Neural progenitor cell (in vitro differentiated cells): ENCODE measurements at regions not wholly inside any gene's neighbourhood (a gene's known extent, or its start where the extent isn't known, plus 50 kb on each side); places are given as distances from the start of the nearest gene placed in this dataset.

Experiments
- DNase-seq: peaks from one replicate; pipeline ENCODE4 v3.0.0-alpha.2; 2016; ENCODE audit warnings: low spot score
- H2AFZ ChIP-seq: fragments of 200-600 bp; sonication (generic); replicated peaks from 2 replicates; pipeline ENCODE4 v1.6.1; 2016; ENCODE audit warnings: antibody characterized with exemption
- H3F3A ChIP-seq: fragments of 200-600 bp; sonication (generic); 2 replicates; pipeline ENCODE4 v1.6.1; 2016; ENCODE audit warnings: antibody characterized with exemption, low read depth
- H3K27ac ChIP-seq: fragments of 200-600 bp; sonication (generic); 2 replicates; pipeline ENCODE4 v1.5.1; 2016; ENCODE audit warnings: mild to moderate bottlenecking
- H3K27me3 ChIP-seq: fragments of 200-600 bp; sonication (generic); 2 replicates; pipeline ENCODE4 v1.6.1; 2016; ENCODE audit warnings: mild to moderate bottlenecking, moderate library complexity
- H3K36me3 ChIP-seq: fragments of 200-600 bp; sonication (generic); 2 replicates; pipeline ENCODE4 v1.5.1; 2016
- H3K4me1 ChIP-seq: fragments of 200-600 bp; sonication (generic); 2 replicates; pipeline ENCODE4 v1.6.1; 2016; ENCODE audit warnings: mixed run types
- H3K4me2 ChIP-seq: fragments of 200-600 bp; sonication (generic); 2 replicates; pipeline ENCODE4 v1.6.1; 2016
- H3K4me3 ChIP-seq: fragments of 200-600 bp; sonication (generic); 2 replicates; pipeline ENCODE4 v1.5.1; 2016
- H3K79me2 ChIP-seq: fragments of 200-600 bp; sonication (generic); 2 replicates; pipeline ENCODE4 v1.6.1; 2016; ENCODE audit warnings: low read depth
- H3K9ac ChIP-seq: fragments of 200-600 bp; sonication (generic); 2 replicates; pipeline ENCODE4 v1.6.1; 2016
- H3K9me3 ChIP-seq: fragments of 200-600 bp; sonication (generic); 2 replicates; pipeline ENCODE4 v1.5.1; 2016; ENCODE audit warnings: low read depth
- H4K20me1 ChIP-seq: fragments of 200-600 bp; sonication (generic); 2 replicates; pipeline ENCODE4 v1.6.1; 2016; ENCODE audit warnings: low read depth
- H3K27ac Mint-ChIP-seq: 3 replicates; pipeline ENCODE4 v1.8.0; 2021; ENCODE audit warnings: mixed read lengths
- H3K27me3 Mint-ChIP-seq: 2 replicates; pipeline ENCODE4 v1.8.0; 2022; ENCODE audit warnings: low read depth, mild to moderate bottlenecking, inconsistent platforms, moderate library complexity, mixed read lengths; ENCODE audit not compliant: insufficient read depth
- H3K36me3 Mint-ChIP-seq: 3 replicates; pipeline ENCODE4 v1.8.0; 2021; ENCODE audit warnings: mixed read lengths
- H3K4me1 Mint-ChIP-seq: 3 replicates; pipeline ENCODE4 v1.8.0; 2021; ENCODE audit warnings: mixed read lengths
- H3K4me3 Mint-ChIP-seq: 3 replicates; pipeline ENCODE4 v1.8.0; 2021; ENCODE audit warnings: mild to moderate bottlenecking, moderate library complexity, mixed read lengths
- H3K9me3 Mint-ChIP-seq: 3 replicates; pipeline ENCODE4 v1.8.0; 2020; ENCODE audit warnings: mixed read lengths
- EZH2 ChIP-seq: fragments of 200-600 bp; sonication (generic); IDR thresholded peaks from 2 replicates; pipeline ENCODE4 v1.6.1; 2017; ENCODE audit warnings: antibody characterized with exemption, mild to moderate bottlenecking, moderate library complexity
- EZH2phosphoT487 ChIP-seq: fragments of 200-600 bp; sonication (generic); IDR thresholded peaks from 2 replicates; pipeline ENCODE4 v1.6.1; 2017; ENCODE audit warnings: antibody characterized with exemption
- TF ChIP-seq, protein P1 (sequence below): fragments of 200-600 bp; sonication (generic); IDR thresholded peaks from 2 replicates; pipeline ENCODE4 v1.5.1; 2017; ENCODE audit warnings: antibody characterized with exemption, mild to moderate bottlenecking

DNA sequence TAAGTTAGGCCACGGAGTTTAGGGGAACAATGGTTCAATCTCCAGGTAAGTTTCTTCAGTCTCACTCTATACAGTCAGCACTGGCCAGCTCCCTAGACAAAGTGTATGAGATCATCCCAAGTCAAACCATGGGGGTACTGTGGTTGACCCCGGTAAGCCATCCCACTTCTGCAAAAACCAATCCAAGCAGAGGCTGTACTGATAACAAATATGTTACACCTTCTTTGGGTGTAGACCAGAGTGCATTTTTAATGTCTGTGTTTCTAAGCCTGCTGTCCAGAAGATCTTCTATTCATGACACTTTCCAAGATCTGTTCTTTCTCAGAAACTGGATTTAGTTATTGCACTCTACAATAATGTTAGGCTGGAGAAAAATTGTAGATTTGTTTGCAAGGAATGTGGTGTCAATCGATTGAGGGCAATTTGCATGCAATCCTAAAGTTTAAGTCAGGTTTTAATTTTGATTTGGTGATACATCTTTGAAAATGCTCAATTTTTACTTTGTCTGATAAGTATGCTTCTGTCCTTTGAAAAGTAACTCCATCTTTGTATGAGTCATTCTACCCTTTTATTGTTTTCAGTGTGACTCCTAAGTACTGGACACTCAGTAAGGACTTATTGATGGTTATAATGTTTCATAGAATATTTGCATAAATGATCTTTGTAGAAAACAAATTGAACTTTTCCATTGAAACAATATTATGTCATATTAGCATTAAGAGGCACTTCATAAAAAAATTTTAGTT lies 152.4 kb downstream of the HLX start:
- no peaks in the 10 kb centered on the region for H3F3A ChIP-seq
- no peaks in the 10 kb centered on the region for H3K79me2 ChIP-seq
- no peaks in the 10 kb centered on the region for H3K4me1 ChIP-seq
- no peaks in the 10 kb centered on the region for H3K9me3 Mint-ChIP-seq
- no peaks in the 10 kb centered on the region for H3K27me3 Mint-ChIP-seq
- H3K27ac Mint-ChIP-seq, result no peak overlapping the region
- no peaks in the 10 kb centered on the region for H3K4me1 Mint-ChIP-seq
- H3K36me3 ChIP-seq, result no peaks in the 10 kb centered on the region
- no peak for DNase-seq
- no peak overlapping the region for H3K27ac ChIP-seq
- H3K4me3 Mint-ChIP-seq, result no peak overlapping the region
- TF ChIP-seq, protein P1, sequence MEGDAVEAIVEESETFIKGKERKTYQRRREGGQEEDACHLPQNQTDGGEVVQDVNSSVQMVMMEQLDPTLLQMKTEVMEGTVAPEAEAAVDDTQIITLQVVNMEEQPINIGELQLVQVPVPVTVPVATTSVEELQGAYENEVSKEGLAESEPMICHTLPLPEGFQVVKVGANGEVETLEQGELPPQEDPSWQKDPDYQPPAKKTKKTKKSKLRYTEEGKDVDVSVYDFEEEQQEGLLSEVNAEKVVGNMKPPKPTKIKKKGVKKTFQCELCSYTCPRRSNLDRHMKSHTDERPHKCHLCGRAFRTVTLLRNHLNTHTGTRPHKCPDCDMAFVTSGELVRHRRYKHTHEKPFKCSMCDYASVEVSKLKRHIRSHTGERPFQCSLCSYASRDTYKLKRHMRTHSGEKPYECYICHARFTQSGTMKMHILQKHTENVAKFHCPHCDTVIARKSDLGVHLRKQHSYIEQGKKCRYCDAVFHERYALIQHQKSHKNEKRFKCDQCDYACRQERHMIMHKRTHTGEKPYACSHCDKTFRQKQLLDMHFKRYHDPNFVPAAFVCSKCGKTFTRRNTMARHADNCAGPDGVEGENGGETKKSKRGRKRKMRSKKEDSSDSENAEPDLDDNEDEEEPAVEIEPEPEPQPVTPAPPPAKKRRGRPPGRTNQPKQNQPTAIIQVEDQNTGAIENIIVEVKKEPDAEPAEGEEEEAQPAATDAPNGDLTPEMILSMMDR, result no peak
- TF ChIP-seq EZH2phosphoT487 (no peak), EZH2 (no peak)
- H3K27me3 ChIP-seq, result no peaks in the 10 kb centered on the region
- H3K4me2 ChIP-seq, result no peak overlapping the region
- no peak overlapping the region for H2AFZ ChIP-seq
- no peak overlapping the region for H3K4me3 ChIP-seq
- no peaks in the 10 kb centered on the region for H3K9me3 ChIP-seq
- H3K36me3 Mint-ChIP-seq, result no peaks in the 10 kb centered on the region
- H3K9ac ChIP-seq, result no peak overlapping the region
- H4K20me1 ChIP-seq, result no peaks in the 10 kb centered on the region

DNA sequence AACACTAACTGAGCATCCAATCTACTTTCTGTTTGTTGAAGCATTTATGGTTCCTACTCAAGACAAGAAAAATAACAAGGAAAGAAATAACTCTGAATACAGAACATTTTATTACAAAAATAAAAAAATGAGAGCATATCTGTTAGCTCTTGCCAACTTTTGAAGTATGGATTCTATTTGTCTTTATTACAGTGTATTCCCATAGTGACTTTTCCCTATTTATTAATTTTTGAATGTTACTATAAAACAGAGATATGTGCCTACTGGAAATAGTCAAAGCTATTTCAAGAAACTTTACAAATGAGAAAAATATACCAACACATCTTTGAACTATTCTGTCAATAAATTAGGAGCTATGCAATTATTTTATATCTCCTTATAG lies 153.0 kb downstream of the HLX start:
- Histone ChIP-seq H3K4me3 (no peak overlapping the region), H3K9me3 (no peaks in the 10 kb centered on the region), H3K79me2 (no peaks in the 10 kb centered on the region), H3K27ac (no peak overlapping the region), H3K27me3 (no peaks in the 10 kb centered on the region), H4K20me1 (no peaks in the 10 kb centered on the region), H3K36me3 (no peaks in the 10 kb centered on the region), H3F3A (no peaks in the 10 kb centered on the region), H3K9ac (no peak overlapping the region), H2AFZ (no peak overlapping the region), H3K4me2 (no peak overlapping the region), H3K4me1 (no peaks in the 10 kb centered on the region)
- TF ChIP-seq EZH2phosphoT487 (no peak), EZH2 (no peak)
- TF ChIP-seq, protein P1, result no peak
- Mint-ChIP-seq H3K27me3 (no peaks in the 10 kb centered on the region), H3K4me1 (no peaks in the 10 kb centered on the region), H3K9me3 (no peaks in the 10 kb centered on the region), H3K36me3 (no peaks in the 10 kb centered on the region), H3K27ac (no peak overlapping the region), H3K4me3 (no peak overlapping the region)
- no peak for DNase-seq

DNA sequence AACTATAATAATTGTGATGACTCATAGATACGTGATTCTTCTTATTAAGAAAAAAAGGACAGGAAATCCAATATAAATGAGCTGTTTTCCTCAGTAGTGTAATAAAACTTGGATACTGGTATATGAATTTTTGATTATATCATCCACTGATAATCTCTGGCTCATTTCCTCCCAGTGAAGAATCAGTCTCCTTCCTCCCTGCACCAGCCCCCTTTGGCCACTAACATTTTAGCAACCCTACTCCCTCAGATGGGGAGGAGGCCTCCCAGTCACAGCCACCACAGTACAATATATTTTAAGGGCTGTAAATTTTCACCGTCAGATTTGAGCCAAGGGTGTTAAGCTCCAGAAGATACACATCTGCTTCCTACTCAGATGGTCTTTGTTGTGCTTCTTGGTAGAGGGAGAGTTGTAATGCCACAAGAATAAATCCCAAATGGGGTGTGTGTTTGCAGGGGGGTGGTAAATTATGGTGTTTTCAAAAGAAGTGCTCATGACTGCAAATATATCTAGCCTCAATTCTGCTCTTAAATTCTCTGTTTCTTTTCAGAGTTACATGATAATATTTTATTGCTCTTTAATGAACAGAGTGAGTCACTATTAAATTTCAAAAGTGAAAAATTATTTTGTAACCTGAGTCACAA lies 153.5 kb downstream of the HLX start:
- no peak overlapping the region for H3K27ac Mint-ChIP-seq
- Histone ChIP-seq H2AFZ (no peak overlapping the region), H3K4me1 (no peaks in the 10 kb centered on the region), H3K4me2 (no peak overlapping the region), H3K79me2 (no peaks in the 10 kb centered on the region), H3F3A (no peaks in the 10 kb centered on the region), H3K27ac (no peak overlapping the region), H3K36me3 (no peaks in the 10 kb centered on the region), H3K27me3 (no peaks in the 10 kb centered on the region), H3K9ac (no peak overlapping the region), H3K9me3 (no peaks in the 10 kb centered on the region), H3K4me3 (no peak overlapping the region), H4K20me1 (no peaks in the 10 kb centered on the region)
- no peaks in the 10 kb centered on the region for H3K4me1 Mint-ChIP-seq
- no peaks in the 10 kb centered on the region for H3K9me3 Mint-ChIP-seq
- H3K27me3 Mint-ChIP-seq, result no peaks in the 10 kb centered on the region
- H3K4me3 Mint-ChIP-seq, result no peak overlapping the region
- H3K36me3 Mint-ChIP-seq, result no peaks in the 10 kb centered on the region
- no peak for TF ChIP-seq EZH2
- TF ChIP-seq, protein P1, result no peak
- no peak for TF ChIP-seq EZH2phosphoT487
- no peak for DNase-seq
